GF-D8 (cell line): ENCODE measurements at regions not wholly inside any gene's neighbourhood (a gene's known extent, or its start where the extent isn't known, plus 50 kb on each side); places are given as distances from the start of the nearest gene placed in this dataset.

Source experiments
- DNase-seq: peaks from one replicate; lab custom pipeline; 2025; lab: John Stamatoyannopoulos, UW

DNA sequence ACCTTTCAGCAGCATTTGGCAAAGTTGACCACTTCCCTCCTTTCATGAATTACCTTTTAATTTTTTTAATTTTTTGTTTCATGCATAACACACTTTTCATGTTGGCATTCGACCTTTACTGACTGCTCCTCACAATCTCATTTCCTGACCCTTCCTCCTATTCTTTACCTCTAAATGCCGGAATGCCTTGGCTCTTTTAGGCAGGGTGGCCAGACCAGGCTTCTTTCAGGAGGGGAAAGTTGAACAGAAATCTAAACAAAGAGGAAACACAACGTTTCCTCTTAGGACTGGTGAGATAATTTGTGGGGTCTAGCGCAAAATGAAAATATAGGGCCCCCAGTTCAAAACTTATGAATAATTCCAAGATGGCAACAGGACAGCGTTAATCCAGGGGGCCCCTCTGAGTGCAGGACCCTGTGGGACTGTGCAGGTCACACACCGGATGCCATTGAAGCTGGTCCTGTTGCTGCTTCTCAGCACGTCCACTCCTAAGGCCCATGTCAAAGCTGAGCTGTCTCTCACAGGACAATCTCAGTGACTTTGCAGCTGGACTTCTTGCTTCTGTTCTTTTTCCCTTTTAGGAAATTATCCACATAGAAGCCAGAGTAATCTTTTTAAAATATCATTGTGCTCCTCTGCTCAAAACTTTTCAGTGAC, 313.8 kb downstream of the HDGFL1 start:
- DNase-seq: no peak

DNA sequence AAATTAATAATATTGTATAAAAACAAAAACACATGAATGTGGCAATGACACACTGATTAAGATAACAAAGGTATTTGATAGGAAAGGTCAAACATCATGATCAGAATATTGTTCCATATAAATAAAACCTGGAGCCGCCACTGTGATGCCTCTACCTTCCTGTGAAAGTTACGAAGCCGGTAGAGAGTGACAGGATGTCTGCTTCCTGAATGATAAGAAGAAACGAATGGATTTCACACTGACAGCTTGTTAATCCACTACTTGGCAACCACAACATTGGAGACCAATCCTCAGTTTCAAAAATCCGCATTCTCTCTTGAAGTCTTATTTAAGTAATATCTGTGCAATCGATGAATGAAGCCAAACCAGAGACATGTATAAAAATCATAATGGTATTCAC, 315.1 kb downstream of the HDGFL1 start:
- no peak for DNase-seq

DNA sequence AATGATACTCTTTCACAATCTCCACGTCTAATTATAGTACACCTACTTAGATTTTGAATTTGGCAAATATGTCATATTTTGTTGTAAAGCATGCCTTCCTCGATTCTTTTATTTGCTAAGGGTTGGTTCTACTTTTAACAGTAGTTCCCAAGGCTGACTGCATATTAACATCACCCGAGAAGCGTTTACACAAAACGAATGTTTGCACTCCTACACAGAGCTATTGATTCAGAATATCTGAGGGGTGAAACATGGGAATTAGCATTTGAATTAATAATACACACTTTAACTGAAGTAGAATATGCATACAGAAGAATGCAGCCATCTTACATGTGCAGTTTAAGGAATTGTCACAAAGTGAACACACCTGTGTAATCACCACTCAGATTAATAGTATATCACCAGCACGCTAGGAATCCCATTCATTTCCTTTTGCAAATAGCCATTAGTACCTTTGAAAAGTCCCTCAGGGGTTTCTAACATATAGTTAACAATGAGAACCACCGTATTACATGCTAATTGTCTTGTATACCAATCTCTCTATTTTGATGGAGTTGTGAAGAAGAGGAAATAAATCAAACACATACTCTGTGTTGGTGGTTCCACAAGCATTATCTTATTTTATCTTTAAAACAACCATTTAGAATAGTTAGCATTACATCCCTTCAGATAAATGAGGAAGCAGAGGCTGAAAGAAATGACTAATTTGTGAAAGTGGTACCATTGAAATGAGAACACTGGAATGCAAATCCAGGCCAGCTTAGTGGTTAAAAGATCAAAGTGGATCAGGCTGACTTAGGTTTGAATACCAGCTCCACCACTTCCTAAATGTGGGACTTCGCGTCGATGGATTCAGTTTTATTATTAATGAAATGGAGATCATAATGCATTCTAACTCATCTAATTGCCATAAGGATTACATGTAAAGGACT, 317.6 kb downstream of the HDGFL1 start:
- DNase-seq: no peak

DNA sequence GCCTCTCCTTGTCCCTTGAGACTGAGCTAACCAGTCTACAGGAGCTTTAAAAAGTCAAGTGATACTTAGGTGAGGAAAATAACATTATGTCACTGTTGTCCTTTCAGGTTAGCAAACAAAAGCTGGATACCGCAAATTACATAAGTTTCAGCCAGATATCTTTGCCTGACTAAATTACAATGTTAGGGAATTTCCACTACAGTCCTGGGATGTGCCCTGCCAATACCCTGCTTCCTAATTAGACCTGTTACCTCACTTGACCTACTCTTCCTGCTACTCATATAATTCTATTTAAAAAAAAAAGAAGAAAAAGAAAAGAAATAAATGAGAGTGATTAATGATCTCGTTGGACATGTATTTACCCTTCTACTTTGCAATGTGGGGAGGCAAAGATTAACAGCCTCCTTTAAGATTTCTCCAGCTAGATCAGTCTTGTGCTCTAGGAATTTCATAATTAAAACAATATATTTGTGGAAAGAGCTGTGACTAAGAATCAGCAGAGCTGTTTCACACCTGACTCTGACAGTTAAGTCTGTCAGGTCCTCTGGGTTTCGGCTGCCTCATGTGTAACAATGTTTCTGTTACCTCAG, 318.9 kb downstream of the HDGFL1 start:
- DNase-seq: no peak

DNA sequence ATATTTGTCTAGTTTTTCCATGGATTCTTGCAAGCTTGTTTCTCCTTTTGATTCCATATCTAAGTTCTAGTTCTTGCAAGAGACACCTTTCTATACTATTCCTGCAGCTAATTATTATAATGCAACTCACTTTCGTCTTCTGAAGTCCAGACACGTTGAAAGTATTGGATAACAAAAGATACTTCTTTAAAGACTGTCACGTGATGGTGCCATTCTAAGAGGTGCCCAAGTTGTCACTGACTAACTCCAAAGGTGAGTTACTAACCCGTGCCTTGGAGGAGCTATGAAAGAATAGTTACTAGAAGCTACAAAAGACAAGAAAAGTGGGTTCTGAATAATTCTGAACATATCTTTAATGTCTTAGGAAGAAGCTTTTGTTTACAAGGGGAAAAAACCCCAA, 322.6 kb downstream of the HDGFL1 start:
- DNase-seq: no peak

DNA sequence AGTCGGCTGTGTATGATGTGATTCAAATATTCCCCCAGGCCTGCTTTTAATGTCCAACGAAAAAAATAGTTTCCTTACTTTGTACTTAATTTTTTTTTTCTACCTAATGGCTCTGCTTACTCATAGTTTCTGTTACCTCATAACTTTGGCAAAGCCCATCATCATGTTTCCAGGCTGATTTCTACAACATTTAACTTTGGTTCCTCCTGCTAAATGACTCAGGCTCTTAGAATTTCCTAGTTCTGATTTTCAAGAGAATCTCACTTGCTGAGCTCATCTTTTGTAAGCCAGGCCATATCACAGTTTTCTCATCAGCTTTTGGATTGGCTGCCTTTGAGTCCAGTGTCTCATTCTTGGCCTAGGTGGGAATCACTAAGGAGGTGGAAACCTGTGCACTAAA, 323.1 kb downstream of the HDGFL1 start:
- DNase-seq: no peak

DNA sequence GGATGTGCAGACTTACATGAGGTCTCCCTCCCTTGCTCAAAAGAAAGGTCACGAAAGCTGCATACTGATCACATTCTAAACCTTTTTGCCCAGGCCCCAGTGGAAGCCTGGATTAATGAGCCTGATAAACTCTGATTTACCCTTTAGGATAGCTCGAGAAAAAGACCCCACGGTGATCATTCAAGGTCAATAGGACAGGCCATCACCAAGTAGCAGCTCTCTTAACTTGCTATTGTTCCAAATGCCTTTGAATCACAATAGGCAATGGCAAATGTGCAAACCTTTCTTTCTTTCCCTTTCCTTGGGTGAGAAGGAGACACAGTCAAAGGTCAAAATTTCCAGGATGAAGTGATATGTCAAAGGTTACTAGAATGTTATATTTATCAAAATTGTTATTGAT, 327.3 kb downstream of the HDGFL1 start:
- DNase-seq: no peak

DNA sequence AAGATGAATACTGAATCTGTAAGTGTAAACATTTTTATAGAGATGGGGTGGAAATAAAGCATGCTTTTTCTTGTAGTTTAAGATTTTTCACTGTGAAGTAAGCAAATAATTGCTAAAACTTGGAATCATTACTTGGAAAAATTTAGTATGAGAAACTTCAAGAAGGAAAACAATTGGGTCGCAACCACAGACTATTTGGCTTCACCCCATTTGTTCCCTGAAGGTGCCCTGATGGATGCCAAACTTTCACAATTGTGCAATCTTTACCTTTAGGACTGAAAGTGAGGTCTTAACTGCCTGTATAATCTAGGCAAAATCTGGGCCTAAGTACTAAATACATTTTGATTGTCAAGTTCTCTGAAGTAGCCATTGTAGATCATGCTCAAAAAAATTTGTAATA, 330.1 kb downstream of the HDGFL1 start:
- no peak for DNase-seq

DNA sequence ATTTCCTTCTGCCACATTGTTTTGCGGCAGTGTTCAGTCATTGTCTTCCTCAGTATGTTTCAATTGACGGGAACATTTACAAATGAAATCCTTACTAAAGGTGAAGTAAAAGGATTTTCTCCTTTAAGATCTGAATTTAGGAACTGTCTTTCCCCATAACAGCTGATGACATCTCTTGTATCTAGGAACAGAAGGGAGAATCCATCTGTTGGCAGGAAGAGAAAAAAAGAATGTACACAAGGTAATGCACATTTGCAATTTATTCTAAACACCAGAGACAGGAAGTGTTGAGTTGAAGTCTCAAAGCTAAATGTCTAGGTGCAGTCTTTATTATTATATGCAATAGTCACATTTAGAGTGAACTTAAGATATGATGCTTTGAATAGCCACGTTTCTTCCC, 334.5 kb downstream of the HDGFL1 start:
- DNase-seq: no peak

DNA sequence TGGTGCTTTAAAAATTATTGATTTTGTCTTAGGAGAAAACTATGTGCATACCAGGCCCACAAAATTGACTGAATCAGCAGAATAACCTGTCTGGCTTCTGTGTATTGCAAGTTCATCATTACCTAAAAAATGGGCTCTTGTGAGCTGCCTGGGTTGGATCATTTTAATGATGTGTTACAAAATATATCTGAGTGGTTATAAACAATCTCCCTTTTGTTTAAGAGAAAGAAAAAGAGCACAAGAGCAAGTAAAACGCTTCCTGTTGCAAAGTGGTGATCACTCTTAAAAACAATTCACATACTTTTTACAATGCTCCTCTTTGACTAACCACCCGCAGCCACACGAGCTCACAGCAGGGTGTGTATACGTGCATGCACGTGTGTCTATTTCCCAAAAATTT, 335.1 kb downstream of the HDGFL1 start:
- no peak for DNase-seq

DNA sequence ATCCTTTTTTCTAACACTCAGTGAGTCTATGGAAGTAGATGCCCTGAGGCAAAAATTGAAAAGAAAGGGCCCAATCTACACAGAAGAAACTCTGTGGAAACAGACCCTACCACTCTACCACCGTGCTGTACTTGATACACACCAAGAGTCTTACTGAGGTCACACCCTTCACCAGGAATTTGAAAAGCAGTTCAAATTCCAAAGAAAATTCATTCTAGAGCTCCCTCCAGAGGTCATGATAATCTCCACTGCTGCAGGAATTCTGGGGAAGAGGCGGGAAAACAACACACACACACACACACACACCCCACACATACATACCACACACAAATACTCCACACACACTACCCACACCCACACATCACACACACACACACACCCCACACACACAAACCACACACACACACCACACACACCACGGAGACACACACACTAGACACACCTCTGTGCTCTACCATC, 336.8 kb downstream of the HDGFL1 start:
- no peak for DNase-seq

DNA sequence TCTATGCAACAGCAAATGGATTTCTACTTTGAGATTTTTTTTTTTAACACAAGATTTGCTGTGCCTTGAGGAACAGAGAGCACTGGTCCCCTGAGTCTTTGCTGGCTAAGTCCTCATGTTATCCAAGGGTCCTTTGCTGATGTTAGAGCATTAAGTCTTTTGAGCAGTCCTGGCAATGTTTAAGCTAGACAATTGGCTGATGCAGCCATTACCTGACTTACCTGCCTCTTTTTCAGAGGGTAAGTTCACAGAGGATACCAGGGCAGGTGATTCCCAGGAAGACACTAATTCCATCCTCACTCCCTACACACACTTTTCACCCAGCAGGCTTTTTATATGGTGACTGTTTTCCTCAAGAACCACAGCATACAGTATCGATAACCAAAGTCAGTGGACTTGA, 337.7 kb downstream of the HDGFL1 start:
- DNase-seq: no peak

DNA sequence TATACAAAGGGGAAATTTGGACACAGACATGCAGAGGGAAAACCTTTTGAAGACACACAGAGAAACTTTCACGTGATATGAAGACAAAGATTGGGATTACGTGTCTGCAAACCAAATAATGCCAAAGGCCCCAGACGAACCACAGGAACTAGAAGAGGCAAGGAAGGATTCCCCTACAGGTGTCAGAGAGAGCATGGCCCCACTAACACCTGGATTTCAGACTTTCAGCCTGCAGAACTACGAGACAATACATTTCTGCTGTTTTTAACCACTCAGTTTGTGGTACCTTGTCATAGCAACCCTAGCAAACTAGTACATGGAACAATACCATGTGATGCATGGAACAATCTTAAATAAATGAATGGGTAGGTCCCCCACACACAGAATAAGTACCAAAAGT, 341.0 kb downstream of the HDGFL1 start:
- no peak for DNase-seq

DNA sequence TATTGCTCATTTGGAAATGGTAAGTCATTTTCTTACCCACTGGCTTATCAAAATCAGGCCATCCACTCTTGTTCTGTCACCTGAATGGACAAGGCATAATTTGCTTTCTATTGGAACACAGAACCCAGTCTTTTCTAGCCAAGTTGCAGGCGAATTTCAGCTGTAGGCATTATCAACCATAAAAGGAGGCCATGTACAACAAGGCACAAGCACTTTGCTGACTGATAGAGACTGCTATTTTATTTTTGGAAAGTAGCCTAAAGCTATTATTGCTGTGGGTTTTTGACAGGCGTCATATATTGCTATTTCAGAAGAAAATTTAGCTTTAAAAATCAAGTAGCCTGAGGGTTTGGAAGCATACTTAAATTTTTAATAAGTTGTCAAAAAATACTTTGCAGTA, 344.2 kb downstream of the HDGFL1 start:
- no peak for DNase-seq

DNA sequence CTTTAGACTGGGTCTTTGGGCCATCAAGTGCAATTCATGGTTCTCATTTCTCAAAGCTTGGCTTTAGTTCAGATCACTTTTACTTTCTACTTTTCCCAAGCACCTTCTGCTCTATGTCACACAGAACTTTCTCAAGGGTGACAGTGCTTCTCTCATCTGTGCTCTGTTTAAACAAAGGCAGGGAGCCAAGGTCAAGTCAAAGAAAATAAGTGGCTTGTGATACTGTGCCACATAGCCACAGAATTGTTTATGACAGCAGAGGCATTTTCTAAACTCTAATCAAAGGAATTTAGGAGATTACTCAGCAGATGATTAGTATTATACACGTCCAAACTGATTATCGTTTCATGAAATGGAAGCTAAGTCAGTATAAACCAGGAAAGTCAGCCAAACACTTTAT, 348.0 kb downstream of the HDGFL1 start:
- no peak for DNase-seq

DNA sequence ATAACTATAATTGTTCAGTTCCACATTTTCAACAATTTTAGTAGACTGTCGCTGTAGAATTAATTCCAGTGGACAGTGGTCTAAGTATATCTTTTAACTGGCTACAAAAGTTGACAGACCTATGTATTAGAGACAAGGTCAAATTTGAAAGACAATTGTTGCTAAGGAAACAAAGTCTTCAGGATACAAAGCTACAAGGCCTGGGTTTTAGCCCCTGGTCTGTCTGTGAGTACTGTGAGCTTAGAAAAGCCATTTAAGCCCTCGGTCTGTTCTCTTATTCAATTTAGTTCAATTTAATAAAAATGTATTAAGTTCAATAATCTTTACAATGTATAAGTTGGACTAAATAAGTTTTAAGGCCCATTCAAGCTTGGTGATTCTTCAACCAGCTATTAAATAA, 352.5 kb downstream of the HDGFL1 start:
- no peak for DNase-seq

DNA sequence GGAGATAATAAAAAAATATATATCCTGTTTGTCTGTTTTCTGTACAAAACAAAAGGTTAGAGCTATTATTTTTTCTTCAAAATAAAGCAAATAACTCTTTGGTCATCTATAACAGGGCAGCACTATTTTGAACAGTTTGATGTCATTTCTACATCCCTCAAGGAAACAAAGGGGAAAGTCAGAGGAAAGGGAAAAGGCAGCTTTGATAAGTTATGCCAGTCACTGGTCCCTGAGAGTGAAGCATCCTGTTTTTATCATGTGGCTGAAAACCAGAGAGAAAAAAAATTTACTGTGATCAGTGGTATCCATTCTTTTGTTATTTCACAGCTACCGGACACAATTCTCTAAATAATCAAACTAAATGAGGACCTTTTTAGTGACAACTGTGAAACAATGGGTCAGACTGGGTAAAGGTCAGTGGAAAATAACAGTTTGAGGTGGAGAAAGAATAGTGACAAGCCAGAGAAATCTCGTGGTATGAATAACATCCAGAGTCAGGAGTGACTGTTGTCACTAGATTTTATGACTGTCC, 356.0 kb downstream of the HDGFL1 start:
- no peak for DNase-seq

DNA sequence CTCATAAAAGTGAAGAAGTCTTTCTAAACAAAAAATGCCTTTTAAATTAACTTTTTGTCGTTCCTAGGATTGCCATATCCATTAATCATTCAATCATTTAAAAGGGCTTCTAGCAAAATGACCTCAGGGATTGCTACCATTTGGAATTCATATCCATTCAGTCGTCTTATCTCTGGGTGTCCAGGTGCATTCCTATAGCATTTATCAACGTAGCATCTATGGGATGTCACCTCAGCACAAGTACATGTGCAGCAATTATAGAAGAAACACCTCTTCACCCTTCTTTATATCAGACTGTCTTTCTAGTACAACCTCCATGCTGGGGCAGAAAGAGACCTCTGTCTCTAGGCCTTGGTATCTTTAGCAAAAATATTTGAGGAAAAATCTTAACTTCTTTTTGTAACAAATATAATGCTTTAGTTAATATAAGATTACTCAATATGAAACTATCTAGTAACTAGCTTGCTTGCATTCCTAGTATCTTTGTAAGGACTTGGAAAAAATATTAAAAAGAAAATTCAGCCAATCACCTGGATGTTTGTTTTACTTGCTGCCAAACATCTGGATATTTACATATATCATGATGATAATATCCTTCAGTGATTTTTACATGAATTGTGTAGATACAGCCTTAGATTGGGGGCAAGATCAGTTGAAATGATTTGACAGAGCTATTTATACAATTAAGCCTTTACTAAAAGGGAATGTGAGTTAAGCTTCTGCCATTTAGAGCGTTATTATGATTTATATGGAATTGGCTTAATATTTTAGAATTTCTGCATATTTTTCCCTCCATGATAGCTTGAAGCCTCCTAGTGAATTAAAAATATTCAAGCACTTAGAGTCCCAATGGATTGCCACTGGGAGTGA, 356.8 kb downstream of the HDGFL1 start:
- no peak for DNase-seq

DNA sequence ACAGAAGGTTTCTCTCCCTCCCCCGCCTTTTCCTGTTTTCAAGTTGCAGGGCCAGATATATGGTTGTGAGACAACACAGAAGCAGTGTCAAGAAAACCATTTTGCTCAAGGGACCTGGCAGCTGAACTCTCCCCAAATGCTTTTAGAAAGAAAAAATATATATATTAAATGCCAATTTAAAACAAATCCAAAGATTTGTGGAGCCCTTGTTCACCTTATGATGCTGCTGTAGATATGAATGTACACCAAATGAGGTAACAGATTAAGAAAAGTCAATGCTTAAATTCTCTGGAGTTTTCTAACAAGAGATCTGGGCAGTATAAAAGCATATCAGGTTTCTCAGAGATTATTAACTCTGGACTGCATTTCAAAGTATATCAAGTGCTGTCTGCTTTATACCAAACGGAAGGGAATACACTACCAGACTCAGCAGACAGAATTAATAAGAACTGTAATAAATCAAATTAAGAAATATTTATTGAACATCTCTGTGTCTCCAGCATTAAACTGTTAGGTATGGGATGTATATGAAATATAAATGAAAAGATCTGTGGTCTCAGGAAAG, 357.5 kb downstream of the HDGFL1 start:
- DNase-seq: no peak

DNA sequence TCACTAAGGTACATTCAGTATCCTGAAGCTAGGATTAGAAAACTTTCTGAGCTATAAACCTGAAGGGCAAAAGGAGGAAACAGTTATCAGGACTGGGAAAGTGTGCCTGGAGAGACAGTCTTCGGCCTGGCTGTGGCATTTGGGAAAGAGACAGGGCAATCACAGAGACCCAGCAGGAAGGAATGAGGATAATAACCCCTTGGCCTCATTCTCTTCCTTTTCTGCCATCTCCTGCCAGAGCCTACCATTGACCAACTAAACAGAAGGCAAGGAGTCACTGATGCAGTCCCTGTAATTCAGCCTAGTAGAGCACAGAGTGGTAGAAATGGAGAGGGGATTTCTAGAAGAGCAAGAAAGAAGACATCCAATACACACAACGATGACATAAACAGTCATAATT, 359.4 kb downstream of the HDGFL1 start:
- no peak for DNase-seq

DNA sequence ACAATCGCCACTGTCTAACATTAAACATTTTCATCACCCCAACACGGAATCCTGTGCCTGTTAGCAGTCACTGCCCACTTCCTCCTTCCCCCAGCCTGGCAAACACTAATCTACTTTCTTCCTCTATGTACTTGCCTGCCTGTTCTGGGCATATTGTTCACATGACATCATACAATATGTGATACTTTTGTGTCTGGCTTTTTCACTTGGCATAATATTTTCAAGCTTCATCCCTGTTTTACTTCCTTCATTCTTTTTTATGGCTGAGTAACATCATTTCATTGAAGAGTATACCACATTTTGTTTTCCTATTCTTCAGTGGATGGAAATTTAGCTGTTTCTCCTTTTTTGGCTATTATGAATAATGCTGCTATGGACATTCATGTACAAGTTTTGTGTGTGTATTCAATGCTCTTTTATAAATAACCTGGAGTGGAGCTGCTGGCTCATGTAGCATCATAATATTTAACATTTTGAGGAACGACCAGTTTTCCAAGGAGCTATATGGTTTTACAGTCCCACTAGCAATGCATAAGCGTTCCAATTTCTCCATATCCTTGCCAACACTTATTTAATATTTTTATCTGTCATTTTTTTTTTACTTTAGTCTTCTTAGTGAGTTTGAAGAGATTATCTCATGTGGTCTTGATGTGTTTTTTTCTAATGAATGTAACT, 360.1 kb downstream of the HDGFL1 start:
- DNase-seq: no peak
